ENCODE measurements at regions not wholly inside any gene's neighbourhood (a gene's known extent, or its start where the extent isn't known, plus 50 kb on each side); places are given as distances from the start of the nearest gene placed in this dataset.

DNA sequence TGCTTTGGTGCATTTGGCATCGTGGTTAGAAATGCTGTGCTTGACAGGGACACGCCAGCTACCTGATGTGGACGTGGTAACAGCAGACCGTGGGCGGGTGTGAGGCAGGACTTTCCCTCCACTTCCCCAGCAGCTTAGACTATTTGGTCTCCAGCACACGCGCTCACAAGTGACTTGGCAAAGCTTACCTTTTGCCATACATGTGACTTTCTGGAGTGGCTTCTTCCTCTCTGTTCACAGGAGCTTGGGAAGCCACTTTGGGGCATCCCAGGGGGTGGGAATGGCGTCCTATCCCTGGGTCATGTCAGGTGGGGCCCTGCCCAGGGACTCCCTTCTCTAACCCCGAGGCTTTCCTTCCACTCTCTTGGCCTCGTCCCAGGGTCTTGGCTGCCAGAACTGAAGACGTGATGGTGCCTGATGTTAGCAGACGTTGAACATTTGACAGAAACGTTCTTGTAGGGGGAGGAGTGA, 228.7 kb upstream of the KLF6 start:
- DNase-seq (ENCODE audit: low spot score), result no peak
- no peaks in the 10 kb centered on the region for H3K9me3 ChIP-seq (ENCODE audit: control insufficient read depth in 4 of 4, low read length in 3 of 4)
- 74% methylated on average over 13 of the region's 13 CpGs for WGBS
- H3K4me1 ChIP-seq (ENCODE audit: control insufficient read depth in 4 of 4, insufficient read depth in 4 of 4, low read length in 3 of 4), result no peaks in the 10 kb centered on the region
- no peak for TF ChIP-seq RAD21 (IDR thresholded peaks at IDR 0.05)
- no peak for TF ChIP-seq RXRA (IDR thresholded peaks at IDR 0.05)
- no peak for TF ChIP-seq JUND (IDR thresholded peaks at IDR 0.05)
- TF ChIP-seq, protein P1, sequence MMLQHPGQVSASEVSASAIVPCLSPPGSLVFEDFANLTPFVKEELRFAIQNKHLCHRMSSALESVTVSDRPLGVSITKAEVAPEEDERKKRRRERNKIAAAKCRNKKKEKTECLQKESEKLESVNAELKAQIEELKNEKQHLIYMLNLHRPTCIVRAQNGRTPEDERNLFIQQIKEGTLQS (IDR thresholded peaks at IDR 0.05), result no peak
- TF ChIP-seq, protein P2, sequence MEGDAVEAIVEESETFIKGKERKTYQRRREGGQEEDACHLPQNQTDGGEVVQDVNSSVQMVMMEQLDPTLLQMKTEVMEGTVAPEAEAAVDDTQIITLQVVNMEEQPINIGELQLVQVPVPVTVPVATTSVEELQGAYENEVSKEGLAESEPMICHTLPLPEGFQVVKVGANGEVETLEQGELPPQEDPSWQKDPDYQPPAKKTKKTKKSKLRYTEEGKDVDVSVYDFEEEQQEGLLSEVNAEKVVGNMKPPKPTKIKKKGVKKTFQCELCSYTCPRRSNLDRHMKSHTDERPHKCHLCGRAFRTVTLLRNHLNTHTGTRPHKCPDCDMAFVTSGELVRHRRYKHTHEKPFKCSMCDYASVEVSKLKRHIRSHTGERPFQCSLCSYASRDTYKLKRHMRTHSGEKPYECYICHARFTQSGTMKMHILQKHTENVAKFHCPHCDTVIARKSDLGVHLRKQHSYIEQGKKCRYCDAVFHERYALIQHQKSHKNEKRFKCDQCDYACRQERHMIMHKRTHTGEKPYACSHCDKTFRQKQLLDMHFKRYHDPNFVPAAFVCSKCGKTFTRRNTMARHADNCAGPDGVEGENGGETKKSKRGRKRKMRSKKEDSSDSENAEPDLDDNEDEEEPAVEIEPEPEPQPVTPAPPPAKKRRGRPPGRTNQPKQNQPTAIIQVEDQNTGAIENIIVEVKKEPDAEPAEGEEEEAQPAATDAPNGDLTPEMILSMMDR (IDR thresholded peaks at IDR 0.05; ENCODE audit: low read depth, low read length, missing input control), result no peak
- TF ChIP-seq HNF4G (IDR thresholded peaks at IDR 0.05), result no peak
- TF ChIP-seq, protein P3, sequence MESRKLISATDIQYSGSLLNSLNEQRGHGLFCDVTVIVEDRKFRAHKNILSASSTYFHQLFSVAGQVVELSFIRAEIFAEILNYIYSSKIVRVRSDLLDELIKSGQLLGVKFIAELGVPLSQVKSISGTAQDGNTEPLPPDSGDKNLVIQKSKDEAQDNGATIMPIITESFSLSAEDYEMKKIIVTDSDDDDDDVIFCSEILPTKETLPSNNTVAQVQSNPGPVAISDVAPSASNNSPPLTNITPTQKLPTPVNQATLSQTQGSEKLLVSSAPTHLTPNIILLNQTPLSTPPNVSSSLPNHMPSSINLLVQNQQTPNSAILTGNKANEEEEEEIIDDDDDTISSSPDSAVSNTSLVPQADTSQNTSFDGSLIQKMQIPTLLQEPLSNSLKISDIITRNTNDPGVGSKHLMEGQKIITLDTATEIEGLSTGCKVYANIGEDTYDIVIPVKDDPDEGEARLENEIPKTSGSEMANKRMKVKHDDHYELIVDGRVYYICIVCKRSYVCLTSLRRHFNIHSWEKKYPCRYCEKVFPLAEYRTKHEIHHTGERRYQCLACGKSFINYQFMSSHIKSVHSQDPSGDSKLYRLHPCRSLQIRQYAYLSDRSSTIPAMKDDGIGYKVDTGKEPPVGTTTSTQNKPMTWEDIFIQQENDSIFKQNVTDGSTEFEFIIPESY (IDR thresholded peaks at IDR 0.05), result no peak
- no peak for TF ChIP-seq FOXA1 (IDR thresholded peaks at IDR 0.05)
- no peak for TF ChIP-seq YY1 (IDR thresholded peaks at IDR 0.05)
- TF ChIP-seq, protein P4, sequence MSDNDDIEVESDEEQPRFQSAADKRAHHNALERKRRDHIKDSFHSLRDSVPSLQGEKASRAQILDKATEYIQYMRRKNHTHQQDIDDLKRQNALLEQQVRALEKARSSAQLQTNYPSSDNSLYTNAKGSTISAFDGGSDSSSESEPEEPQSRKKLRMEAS (IDR thresholded peaks at IDR 0.05), result no peak
- no peak for TF ChIP-seq EGR1 (IDR thresholded peaks at IDR 0.05; ENCODE audit: low read depth in 2 of 2)
- TF ChIP-seq, protein P5, sequence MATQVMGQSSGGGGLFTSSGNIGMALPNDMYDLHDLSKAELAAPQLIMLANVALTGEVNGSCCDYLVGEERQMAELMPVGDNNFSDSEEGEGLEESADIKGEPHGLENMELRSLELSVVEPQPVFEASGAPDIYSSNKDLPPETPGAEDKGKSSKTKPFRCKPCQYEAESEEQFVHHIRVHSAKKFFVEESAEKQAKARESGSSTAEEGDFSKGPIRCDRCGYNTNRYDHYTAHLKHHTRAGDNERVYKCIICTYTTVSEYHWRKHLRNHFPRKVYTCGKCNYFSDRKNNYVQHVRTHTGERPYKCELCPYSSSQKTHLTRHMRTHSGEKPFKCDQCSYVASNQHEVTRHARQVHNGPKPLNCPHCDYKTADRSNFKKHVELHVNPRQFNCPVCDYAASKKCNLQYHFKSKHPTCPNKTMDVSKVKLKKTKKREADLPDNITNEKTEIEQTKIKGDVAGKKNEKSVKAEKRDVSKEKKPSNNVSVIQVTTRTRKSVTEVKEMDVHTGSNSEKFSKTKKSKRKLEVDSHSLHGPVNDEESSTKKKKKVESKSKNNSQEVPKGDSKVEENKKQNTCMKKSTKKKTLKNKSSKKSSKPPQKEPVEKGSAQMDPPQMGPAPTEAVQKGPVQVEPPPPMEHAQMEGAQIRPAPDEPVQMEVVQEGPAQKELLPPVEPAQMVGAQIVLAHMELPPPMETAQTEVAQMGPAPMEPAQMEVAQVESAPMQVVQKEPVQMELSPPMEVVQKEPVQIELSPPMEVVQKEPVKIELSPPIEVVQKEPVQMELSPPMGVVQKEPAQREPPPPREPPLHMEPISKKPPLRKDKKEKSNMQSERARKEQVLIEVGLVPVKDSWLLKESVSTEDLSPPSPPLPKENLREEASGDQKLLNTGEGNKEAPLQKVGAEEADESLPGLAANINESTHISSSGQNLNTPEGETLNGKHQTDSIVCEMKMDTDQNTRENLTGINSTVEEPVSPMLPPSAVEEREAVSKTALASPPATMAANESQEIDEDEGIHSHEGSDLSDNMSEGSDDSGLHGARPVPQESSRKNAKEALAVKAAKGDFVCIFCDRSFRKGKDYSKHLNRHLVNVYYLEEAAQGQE (IDR thresholded peaks at IDR 0.05), result no peak
- TF ChIP-seq TAF1 (conservative IDR thresholded peaks at IDR 0.05), result no peak
- TF ChIP-seq GABPA (IDR thresholded peaks at IDR 0.05 in 1 of 2, conservative IDR thresholded peaks at IDR 0.05 in 1 of 2), result no peak
- TF ChIP-seq HNF4A (conservative IDR thresholded peaks at IDR 0.05), result no peak
- no peak for TF ChIP-seq NR2F2 (IDR thresholded peaks at IDR 0.05)
- TF ChIP-seq SP1 (IDR thresholded peaks at IDR 0.05), result no peak
- no peak for TF ChIP-seq FOXA2 (IDR thresholded peaks at IDR 0.05)
- no peaks in the 10 kb centered on the region for H3K27me3 ChIP-seq (ENCODE audit: control insufficient read depth in 4 of 4, insufficient read depth in 4 of 4, low read length in 3 of 4)
- no peak overlapping the region for H3K4me3 ChIP-seq (ENCODE audit: low read depth in 1 of 3, low read length in 3 of 3)
- H3K9ac ChIP-seq (ENCODE audit: low read depth in 1 of 2, low read length in 2 of 2), result no peak overlapping the region
- H3K27ac ChIP-seq (ENCODE audit: low read depth in 1 of 2, low read length in 2 of 2), result no peak overlapping the region
- no peaks in the 10 kb centered on the region for H3K36me3 ChIP-seq (ENCODE audit: control insufficient read depth in 4 of 4, insufficient read depth in 3 of 4, low read depth in 1 of 4, low read length in 3 of 4)

Data from liver (tissue), 8 donors.